Ascending aorta (tissue), 2 donors: ENCODE measurements at regions not wholly inside any gene's neighbourhood (a gene's known extent, or its start where the extent isn't known, plus 50 kb on each side); places are given as distances from the start of the nearest gene placed in this dataset.

ENCODE experiments used
- DNase-seq, 2 donors: peaks; one replicate each; pipeline ENCODE4 v3.0.0-alpha.2; 2019; ENCODE audit warnings: low spot score in 2 of 2
- H3K27ac ChIP-seq, 2 donors: fragments of 200-600 bp; sonication (generic); one replicate each; pipeline ENCODE4 v1.5.1; 2016 to 2017; ENCODE audit warnings: mild to moderate bottlenecking in 1 of 2
- H3K27me3 ChIP-seq: fragments of 200-600 bp; sonication (generic); one replicate; pipeline ENCODE4 v1.5.1; 2017
- H3K36me3 ChIP-seq, 2 donors: fragments of 200-600 bp; sonication (generic); one replicate each; pipeline ENCODE4 v1.5.1; 2016
- H3K4me1 ChIP-seq, 2 donors: fragments of 200-600 bp; sonication (generic); one replicate each; pipeline ENCODE4 v1.5.1; 2016 to 2017; ENCODE audit warnings: mild to moderate bottlenecking in 1 of 2
- H3K4me3 ChIP-seq, 2 donors: fragments of 200-600 bp; sonication (generic); one replicate each; pipeline ENCODE4 v1.5.1; 2016 to 2017; ENCODE audit warnings: mild to moderate bottlenecking in 1 of 2
- H3K9me3 ChIP-seq, 2 donors: fragments of 200-600 bp; sonication (generic); one replicate each; pipeline ENCODE4 v1.5.1; 2016
- CTCF ChIP-seq, 3 experiments: fragments of 200-600 bp in 2 of 3; fragments of 450-650 bp in 1 of 3; sonication (generic) in 2 of 3; IDR thresholded peaks; one replicate each; pipeline ENCODE4 v1.5.1; 2016 to 2019; ENCODE audit warnings: antibody characterized with exemption in 3 of 3, mild to moderate bottlenecking in 1 of 3, moderate library complexity in 1 of 3
- intact Hi-C: fragments of 100-400 bp; cut with DNase I; formaldehyde crosslinking; loops from one replicate; pipeline ENCODE4 v1.15.1; 2023

DNA sequence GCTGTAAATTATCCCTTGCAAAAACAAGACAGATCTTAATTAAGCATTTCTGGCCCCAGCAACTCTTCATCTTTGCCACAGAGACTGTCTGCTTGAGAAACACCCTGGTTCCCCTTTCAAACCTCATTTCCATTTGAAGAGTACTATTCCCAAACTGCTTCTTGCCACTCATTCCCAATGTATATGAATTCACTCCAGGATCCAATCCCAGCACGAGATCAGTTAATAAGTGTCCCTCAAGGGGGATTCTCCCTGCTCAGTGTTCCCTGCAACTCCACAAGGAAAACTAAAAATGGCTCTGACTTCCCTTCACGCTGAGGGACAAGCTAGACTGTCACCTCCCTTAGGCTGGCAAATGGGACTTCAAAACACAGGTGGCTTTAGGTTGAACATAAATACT is 173.2 kb downstream of the SIPA1L2 start:
- intact Hi-C loops = no loop called here
- Histone ChIP-seq H3K36me3 (no peaks in the 10 kb centered on the region), H3K27me3 (no peaks in the 10 kb centered on the region), H3K9me3 (no peaks in the 10 kb centered on the region), H3K4me1 (no peaks in the 10 kb centered on the region), H3K27ac (no peak overlapping the region), H3K4me3 (no peak overlapping the region)
- TF ChIP-seq CTCF (IDR thresholded peaks at IDR 0.05) = no peak
- no peak for DNase-seq

GRCh38 chr1:232454227-232454886 is 175.6 kb downstream of the SIPA1L2 start:
- TF ChIP-seq CTCF (IDR thresholded peaks at IDR 0.05) = no peak
- no peak for DNase-seq
- Histone ChIP-seq H3K4me3 (no peak overlapping the region), H3K36me3 (no peaks in the 10 kb centered on the region), H3K27me3 (no peaks in the 10 kb centered on the region), H3K9me3 (no peaks in the 10 kb centered on the region), H3K27ac (no peak overlapping the region), H3K4me1 (no peaks in the 10 kb centered on the region)
- intact Hi-C loops = no loop called here

GRCh38 chr1:232452736-232453440 is 177.0 kb downstream of the SIPA1L2 start:
- H3K4me1 ChIP-seq = no peaks in the 10 kb centered on the region
- H3K27ac ChIP-seq = no peak overlapping the region
- intact Hi-C loops = no loop called here
- no peaks in the 10 kb centered on the region for H3K9me3 ChIP-seq
- TF ChIP-seq CTCF (IDR thresholded peaks at IDR 0.05) = no peak
- H3K4me3 ChIP-seq = no peak overlapping the region
- H3K36me3 ChIP-seq = no peaks in the 10 kb centered on the region
- no peaks in the 10 kb centered on the region for H3K27me3 ChIP-seq
- DNase-seq = no peak

GRCh38 chr1:232452117-232452516 is 177.8 kb downstream of the SIPA1L2 start:
- intact Hi-C loops = no loop called here
- Histone ChIP-seq H3K4me1 (no peaks in the 10 kb centered on the region), H3K27ac (no peak overlapping the region)

GRCh38 chr1:232451506-232451905 is 178.4 kb downstream of the SIPA1L2 start:
- H3K27ac ChIP-seq = no peak overlapping the region
- TF ChIP-seq CTCF (IDR thresholded peaks at IDR 0.05) = no peak
- H3K4me1 ChIP-seq = no peaks in the 10 kb centered on the region
- intact Hi-C loops = no loop called here
- H3K27me3 ChIP-seq = no peaks in the 10 kb centered on the region
- no peaks in the 10 kb centered on the region for H3K9me3 ChIP-seq
- no peak for DNase-seq
- no peak overlapping the region for H3K4me3 ChIP-seq
- H3K36me3 ChIP-seq = no peaks in the 10 kb centered on the region

More at GRCh38 chr1:232452117-232452516, 177.8 kb downstream of the SIPA1L2 start:
- H3K27me3 ChIP-seq = no peaks in the 10 kb centered on the region
- H3K36me3 ChIP-seq = no peaks in the 10 kb centered on the region
- no peak overlapping the region for H3K4me3 ChIP-seq
- DNase-seq = no peak
- TF ChIP-seq CTCF (IDR thresholded peaks at IDR 0.05) = no peak
- no peaks in the 10 kb centered on the region for H3K9me3 ChIP-seq
